ENCODE measurements at regions not wholly inside any gene's neighbourhood (a gene's known extent, or its start where the extent isn't known, plus 50 kb on each side); places are given as distances from the start of the nearest gene placed in this dataset.
"Not testable (repeated sequence)": the region's sequence is repeated elsewhere in the genome, so short reads cannot be mapped to it uniquely, and the experiment has no call there.

- intact Hi-C loops (cut with DNase I) = no loop called here
- DNase-seq = no peak
Measured at GRCh38 chr15:57767481-57767880, 61.0 kb downstream of the POLR2M start.

DNA sequence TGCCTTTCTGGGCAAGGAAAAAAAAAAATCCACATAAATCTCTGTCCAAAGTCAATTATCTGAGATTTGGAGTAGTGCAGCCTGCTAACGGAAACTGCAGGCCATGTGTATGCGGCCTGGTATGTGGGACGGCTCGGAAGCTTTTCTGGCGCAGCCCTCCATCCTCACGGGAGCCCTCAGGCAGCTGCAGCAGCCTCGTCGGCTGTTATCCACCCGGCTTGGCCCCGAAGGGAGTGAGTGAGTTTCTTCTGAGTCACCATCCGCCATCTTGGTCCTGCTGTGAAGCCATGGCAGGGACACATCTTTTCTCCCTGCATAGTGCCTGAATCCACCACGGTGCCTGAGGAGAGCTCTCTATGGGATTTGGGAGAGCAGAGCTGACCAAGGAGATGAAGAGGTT is 62.8 kb downstream of the POLR2M start:
- intact Hi-C loops (cut with DNase I) = no loop called here
- DNase-seq = no peak

GRCh38 chr15:57770495-57770894 is 64.0 kb downstream of the POLR2M start:
- intact Hi-C loops (cut with DNase I) = no loop called here
- DNase-seq = no peak

DNA sequence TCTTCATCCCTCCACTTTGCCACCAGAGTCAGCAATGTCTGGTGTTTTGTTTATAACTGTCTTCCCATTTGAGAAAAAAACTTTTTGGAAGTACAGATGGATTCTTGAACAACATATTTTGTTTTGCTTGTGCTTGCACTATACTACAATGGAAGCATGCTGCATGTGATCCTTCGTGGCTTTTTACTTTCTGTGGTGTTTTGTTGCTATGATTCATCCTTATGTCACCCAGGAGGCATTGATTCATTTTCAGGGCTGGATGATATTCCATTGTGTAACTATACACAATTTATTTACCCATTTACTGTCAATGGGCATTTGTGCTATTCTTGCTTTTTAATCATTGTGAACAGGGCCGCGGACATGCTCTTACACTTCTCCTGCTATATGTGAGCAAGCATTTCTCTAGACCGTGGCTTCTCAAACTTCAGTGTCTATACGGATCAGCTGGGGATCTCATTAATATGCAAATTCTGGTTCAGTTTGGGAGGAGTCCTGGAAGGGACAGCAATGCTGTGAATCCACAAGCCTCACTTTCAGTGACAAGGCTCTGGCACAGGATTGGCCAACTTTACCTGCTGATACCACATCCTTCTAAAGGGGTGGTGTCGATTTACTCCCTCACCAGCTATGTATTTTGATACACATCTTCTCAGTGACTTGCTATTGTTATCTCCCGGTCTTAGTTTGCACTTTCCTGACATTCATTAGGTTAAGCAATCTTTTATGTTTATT is 65.9 kb downstream of the POLR2M start:
- intact Hi-C loops (cut with DNase I) = no loop called here

GRCh38 chr15:57773051-57773450 is 66.5 kb downstream of the POLR2M start:
- DNase-seq = no peak
- intact Hi-C loops (cut with DNase I) = no loop called here

More for the DNA sequence above, 65.9 kb downstream of the POLR2M start:
- DNase-seq = no peak

DNA sequence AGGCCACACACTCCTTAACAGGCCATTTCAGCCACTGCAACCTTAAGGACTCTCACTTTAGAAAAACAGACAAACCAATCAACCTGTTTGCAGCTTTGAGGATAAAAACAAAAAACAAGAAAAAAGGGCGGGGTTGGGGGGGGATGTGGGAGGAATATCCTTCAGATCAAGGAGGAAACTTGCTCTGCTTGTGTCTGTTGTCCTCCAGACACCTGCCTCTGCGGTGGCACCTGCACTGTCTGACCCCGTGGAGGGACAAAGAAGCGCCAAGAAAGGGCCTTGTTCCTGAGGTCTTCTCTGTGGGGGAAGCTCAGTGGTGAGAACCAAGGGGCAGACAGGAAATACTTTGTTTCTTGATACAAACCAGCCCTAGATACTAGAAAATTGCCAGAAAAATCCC is 70.5 kb downstream of the POLR2M start:
- intact Hi-C loops (cut with DNase I) = no loop called here
- DNase-seq = no peak

- intact Hi-C loops (cut with DNase I) = no loop called here
- DNase-seq = no peak
Measured at GRCh38 chr15:57780471-57780870, 74.0 kb downstream of the POLR2M start.

- DNase-seq = no peak
- intact Hi-C loops (cut with DNase I) = no loop called here
Measured at GRCh38 chr15:57782731-57783130, 76.2 kb downstream of the POLR2M start.

GRCh38 chr15:57784081-57784511 is 77.6 kb downstream of the POLR2M start:
- intact Hi-C loops (cut with DNase I) = no loop called here
- DNase-seq = no peak

DNA sequence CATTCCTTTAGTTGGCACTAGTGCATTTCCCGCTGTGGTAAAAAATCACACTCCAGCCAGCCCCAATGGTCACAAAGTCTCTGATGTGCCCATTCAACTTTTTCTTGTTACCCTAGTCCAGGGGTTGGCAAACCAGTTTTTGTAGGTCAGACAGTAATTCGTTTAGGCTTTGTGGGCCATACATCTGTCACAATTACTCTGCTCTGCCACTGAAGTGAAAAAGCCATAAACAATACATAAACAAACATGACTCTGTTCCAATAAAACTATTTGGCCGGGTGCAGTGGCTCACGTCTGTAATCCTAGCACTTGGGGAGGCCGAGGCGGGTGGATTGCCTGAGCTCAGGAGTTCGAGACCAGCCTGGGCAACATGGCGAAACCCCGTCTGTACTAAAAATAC is 78.5 kb downstream of the POLR2M start:
- intact Hi-C loops (cut with DNase I) = no loop called here
- no peak for DNase-seq

DNA sequence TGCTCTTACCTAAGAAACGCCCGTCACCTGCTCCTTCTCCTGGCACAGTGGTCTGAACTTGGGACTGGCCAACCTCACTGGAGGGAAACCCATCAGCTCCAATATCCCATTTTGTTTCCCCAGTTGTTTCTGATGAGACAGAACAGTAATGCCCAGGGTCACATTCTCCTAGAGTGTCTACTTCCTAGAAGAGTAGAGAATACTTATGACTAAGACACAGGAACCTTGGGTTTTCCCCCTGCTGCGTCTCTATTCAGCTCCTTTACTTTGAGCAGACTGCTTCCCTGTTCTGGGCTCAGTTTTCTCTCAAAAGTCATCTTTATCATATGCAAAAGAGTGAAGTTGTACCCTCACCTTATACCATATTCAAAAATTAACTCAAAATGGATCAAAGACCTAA is 79.4 kb downstream of the POLR2M start:
- intact Hi-C loops (cut with DNase I) = no loop called here
- no peak for DNase-seq

DNA sequence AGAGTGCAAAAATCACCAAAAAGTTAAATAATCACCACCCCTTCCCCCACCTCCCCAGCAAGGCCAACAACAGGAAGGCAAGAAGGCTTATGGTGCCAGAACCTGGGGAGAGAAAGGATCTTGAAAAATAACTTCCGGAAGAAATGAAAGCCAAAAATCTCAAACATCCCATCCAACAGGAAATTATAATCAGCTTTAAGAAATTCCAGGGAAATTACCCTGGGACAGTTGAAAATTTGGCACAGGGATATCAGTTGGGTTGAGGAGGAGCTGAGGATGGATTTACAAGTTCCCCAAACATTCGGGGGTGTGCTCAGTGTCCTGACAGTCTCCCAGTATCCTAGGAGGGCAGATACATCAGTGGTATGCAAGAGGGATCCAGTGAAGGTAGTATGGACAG is 82.7 kb downstream of the POLR2M start:
- no peak for DNase-seq
- intact Hi-C loops (cut with DNase I) = no loop called here

DNA sequence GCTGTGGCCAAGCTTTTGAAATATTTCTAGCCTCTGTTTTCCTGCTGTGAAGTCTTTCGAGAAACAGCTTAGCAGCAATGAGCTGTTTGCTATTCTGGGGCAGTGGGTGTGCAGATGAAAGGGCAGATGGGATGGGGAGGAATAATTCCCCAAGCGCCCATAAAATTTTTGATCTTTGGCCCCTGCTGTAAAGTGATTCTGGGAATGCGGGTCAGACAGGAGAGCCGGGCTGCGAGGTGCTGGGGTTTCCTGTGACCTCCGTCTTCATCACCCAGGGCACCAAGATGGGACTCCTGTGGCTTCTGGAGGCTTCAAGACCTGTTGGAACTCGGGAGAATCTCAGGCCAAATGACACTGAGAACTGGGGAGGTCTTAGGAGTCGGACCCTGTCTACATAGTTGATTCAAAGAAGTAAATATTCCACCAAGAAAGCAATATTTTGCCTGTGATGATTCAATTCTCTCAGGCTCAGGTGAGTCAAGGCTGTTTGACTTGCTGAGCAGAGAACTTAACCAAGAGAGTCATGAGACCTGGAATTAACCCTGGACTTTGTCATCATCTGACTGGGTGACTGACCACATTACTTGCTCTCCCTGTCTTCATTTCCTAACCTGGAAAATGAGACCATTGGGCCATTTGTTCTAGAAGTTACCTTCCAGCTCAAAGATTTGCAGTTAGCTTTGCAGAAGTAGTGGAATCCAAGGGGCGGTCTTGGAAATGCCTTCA is 86.4 kb downstream of the POLR2M start:
- no peak for DNase-seq
- intact Hi-C loops (cut with DNase I) = no loop called here

GRCh38 chr15:57795261-57795660 is 88.7 kb downstream of the POLR2M start:
- DNase-seq = no peak
- intact Hi-C loops (cut with DNase I) = no loop called here

- intact Hi-C loops (cut with DNase I) = no loop called here
- DNase-seq = no peak
Measured at GRCh38 chr15:57796146-57796545, 89.6 kb downstream of the POLR2M start.

- no peak for DNase-seq
- intact Hi-C loops (cut with DNase I) = no loop called here
Measured at GRCh38 chr15:57797110-57797509, 90.6 kb downstream of the POLR2M start.

GRCh38 chr15:57797568-57798267 is 91.2 kb downstream of the POLR2M start:
- no peak for DNase-seq
- intact Hi-C loops (cut with DNase I) = no loop called here

- intact Hi-C loops (cut with DNase I) = no loop called here
- DNase-seq = no peak
Measured at GRCh38 chr15:57806003-57806402, 99.5 kb downstream of the POLR2M start.

DNA sequence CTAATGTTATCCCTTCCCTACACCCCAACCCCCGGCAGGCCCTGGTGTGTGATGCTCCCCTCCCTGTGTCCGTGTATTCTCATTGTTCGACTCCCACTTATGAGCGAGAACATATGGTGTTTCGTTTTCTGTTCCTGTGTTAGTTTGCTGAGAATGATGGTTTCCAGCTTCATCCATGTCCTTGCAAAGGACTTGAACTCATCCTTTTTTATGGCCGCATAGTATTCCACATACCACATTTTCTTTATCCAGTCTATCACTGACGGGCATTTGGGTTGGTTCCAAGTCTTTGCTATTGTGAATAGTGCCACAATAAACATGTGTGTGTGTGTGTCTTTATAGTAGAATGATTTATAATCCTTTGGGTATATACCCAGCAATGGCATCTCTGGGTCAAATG is 102.8 kb downstream of the POLR2M start:
- intact Hi-C loops (cut with DNase I); DNase-seq: not testable (repeated sequence)

GRCh38 chr15:57816599-57816998 is 110.1 kb downstream of the POLR2M start:
- intact Hi-C loops (cut with DNase I) = no loop called here
- no peak for DNase-seq

- intact Hi-C loops (cut with DNase I) = no loop called here
- DNase-seq = no peak
Measured at GRCh38 chr15:57819646-57820045, 113.1 kb downstream of the POLR2M start.

DNA sequence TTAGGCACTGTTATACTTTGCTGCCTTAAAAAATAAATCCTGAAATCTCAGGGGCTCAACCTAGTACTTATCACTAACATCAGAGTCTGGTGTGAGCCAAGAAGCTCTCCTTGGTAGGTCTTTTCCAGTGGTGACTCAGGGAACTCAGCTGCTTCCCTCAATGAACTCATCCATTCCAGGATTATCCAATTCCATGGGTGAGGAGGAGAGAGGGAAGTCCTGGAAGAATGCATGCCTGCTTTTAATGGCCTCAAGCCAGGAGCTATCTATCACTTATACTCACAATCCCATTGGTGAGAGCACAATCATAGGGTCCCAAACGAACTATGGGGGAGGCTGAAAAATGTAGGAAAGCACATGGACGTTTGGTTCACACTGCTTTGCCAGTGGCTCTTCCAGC is 113.6 kb downstream of the POLR2M start:
- intact Hi-C loops (cut with DNase I) = no loop called here
- no peak for DNase-seq
